AG10803 (cell line): ENCODE measurements at regions not wholly inside any gene's neighbourhood (a gene's known extent, or its start where the extent isn't known, plus 50 kb on each side); places are given as distances from the start of the nearest gene placed in this dataset.
"Not testable (repeated sequence)": the region's sequence is repeated elsewhere in the genome, so short reads cannot be mapped to it uniquely, and the experiment has no call there.

Source experiments
- DNase-seq: peaks from one replicate; pipeline ENCODE4 v3.0.0; 2010; ENCODE audit warnings: low read depth
- H3K4me3 ChIP-seq: 2 replicates; pipeline ENCODE4 v1.5.1; 2011; ENCODE audit warnings: mild to moderate bottlenecking, low read length, control low read depth
- CTCF ChIP-seq: conservative IDR thresholded peaks from 2 replicates; pipeline ENCODE4 v1.5.1; 2011; ENCODE audit warnings: mild to moderate bottlenecking, low read length, control low read depth, inconsistent platforms

GRCh38 chr4:170697845-170698244 lies 608.1 kb upstream of the AADAT start:
- no peak overlapping the region for H3K4me3 ChIP-seq
- no peak for TF ChIP-seq CTCF
- DNase-seq: no peak

GRCh38 chr4:170697045-170697444 lies 607.3 kb upstream of the AADAT start:
- no peak for DNase-seq
- H3K4me3 ChIP-seq: no peak overlapping the region
- no peak for TF ChIP-seq CTCF

GRCh38 chr4:170691168-170691567 lies 601.4 kb upstream of the AADAT start:
- DNase-seq: no peak
- no peak overlapping the region for H3K4me3 ChIP-seq
- TF ChIP-seq CTCF: no peak

GRCh38 chr4:170687751-170688150 lies 598.0 kb upstream of the AADAT start:
- no peak overlapping the region for H3K4me3 ChIP-seq
- TF ChIP-seq CTCF: no peak
- no peak for DNase-seq

GRCh38 chr4:170685701-170686100 lies 595.9 kb upstream of the AADAT start:
- H3K4me3 ChIP-seq, DNase-seq: not testable (repeated sequence)

- no peak for TF ChIP-seq CTCF
- no peak overlapping the region for H3K4me3 ChIP-seq
- no peak for DNase-seq
Measured at GRCh38 chr4:170682558-170683294, 593.0 kb upstream of the AADAT start.

GRCh38 chr4:170682087-170682486 lies 592.3 kb upstream of the AADAT start:
- H3K4me3 ChIP-seq, DNase-seq: not testable (repeated sequence)

GRCh38 chr4:170675568-170676262 lies 586.0 kb upstream of the AADAT start:
- no peak overlapping the region for H3K4me3 ChIP-seq
- no peak for DNase-seq
- no peak for TF ChIP-seq CTCF
